Heart left ventricle (tissue), 13 donors: ENCODE measurements at regions not wholly inside any gene's neighbourhood (a gene's known extent, or its start where the extent isn't known, plus 50 kb on each side); places are given as distances from the start of the nearest gene placed in this dataset.

Experiments
- POLR2A ChIP-seq, 2 donors: fragments of 450-650 bp; IDR thresholded peaks; one replicate each; pipeline ENCODE4 v1.6.1; 2017; ENCODE audit warnings: antibody characterized with exemption in 2 of 2, mild to moderate bottlenecking in 2 of 2, moderate library complexity in 2 of 2
- TF ChIP-seq, protein P1 (sequence below), 12 donors: fragments of 200-600 bp; sonication (generic) in 4 of 12; IDR thresholded peaks; one replicate each; pipeline versions ENCODE4 v1.5.0 to v1.8.0; 2018 to 2022; ENCODE audit warnings: antibody characterized with exemption in 12 of 12, mild to moderate bottlenecking in 5 of 12
- donor health status: ischemic (EF 13 %, LVEDD 7.1; RV severe dilation, severe dysfunction).
- donor health status: DM: no; HTN: yes; CAD: no.
- donor health status: DM: no; HTN: no; CAD: no.
- donor health status: ischemic (EF 25% LVEDD 6.9; RV normal size, moderate dysfunction).
- donor health status: ischemic (EF 25% LVEDD 5.7; RV mildly dilated, moderate dysfunction).
- donor health status: ischemic (EF 35%, LVEDD 5.7; RV mildly dilated, moderate dysfunction).
- donor health status: nonischemic (EF 11% LVEDD 7.7; RV severe dilation, severe dysfunction).
- donor health status: DM: yes; HTN: yes; CAD: no.
- donor health status: PGD.
- donor health status: ischemic (EF 29% LVEDD 5.4; RV normal size, mild dysfunction).
- donor health status: nonischemic (EF 23%, LVEDD 6.1; RV moderate dilation, normal function).

DNA sequence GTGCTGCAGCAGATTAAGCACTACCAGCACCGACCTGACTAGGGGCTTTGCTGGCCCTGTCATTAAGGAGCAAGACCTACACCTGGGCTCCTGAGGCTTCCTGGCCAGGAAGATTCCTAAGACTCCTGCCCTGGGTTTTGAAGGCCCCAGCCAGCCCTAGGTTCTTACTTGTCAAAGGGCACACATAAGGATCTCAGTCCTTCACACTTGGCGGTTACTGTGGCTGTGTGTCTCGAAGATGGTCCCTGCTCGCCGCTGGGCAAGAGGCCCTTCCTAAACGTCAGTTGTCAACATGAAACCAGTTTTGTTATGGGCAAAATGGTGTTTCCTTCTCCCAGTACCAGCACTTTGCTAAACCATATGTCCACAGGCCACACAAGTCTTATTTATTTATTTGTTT is 470.6 kb downstream of the TOX3 start:
- TF ChIP-seq, protein P1, sequence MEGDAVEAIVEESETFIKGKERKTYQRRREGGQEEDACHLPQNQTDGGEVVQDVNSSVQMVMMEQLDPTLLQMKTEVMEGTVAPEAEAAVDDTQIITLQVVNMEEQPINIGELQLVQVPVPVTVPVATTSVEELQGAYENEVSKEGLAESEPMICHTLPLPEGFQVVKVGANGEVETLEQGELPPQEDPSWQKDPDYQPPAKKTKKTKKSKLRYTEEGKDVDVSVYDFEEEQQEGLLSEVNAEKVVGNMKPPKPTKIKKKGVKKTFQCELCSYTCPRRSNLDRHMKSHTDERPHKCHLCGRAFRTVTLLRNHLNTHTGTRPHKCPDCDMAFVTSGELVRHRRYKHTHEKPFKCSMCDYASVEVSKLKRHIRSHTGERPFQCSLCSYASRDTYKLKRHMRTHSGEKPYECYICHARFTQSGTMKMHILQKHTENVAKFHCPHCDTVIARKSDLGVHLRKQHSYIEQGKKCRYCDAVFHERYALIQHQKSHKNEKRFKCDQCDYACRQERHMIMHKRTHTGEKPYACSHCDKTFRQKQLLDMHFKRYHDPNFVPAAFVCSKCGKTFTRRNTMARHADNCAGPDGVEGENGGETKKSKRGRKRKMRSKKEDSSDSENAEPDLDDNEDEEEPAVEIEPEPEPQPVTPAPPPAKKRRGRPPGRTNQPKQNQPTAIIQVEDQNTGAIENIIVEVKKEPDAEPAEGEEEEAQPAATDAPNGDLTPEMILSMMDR (IDR thresholded peaks at IDR 0.05), result no peak
- no peak for TF ChIP-seq POLR2A (IDR thresholded peaks at IDR 0.05)
